Adrenal gland (tissue), 5 donors: ENCODE measurements at regions not wholly inside any gene's neighbourhood (a gene's known extent, or its start where the extent isn't known, plus 50 kb on each side); places are given as distances from the start of the nearest gene placed in this dataset.

Experiments
- CTCF ChIP-seq, 6 experiments: fragments of 450-650 bp in 4 of 6; fragments of 200-600 bp in 2 of 6; sonication (generic) in 1 of 6; IDR thresholded peaks; 1 replicate in 5 of 6; 2 replicates in 1 of 6; pipeline versions ENCODE4 v1.5.1 to v1.8.0; 2016 to 2021; ENCODE audit warnings: antibody characterized with exemption in 6 of 6, mild to moderate bottlenecking in 2 of 6, moderate library complexity in 1 of 6
- POLR2A ChIP-seq, 2 donors: fragments of 450-650 bp; IDR thresholded peaks; one replicate each; pipeline ENCODE4 v1.6.1; 2017; ENCODE audit warnings: antibody characterized with exemption in 2 of 2, mild to moderate bottlenecking in 2 of 2, moderate library complexity in 1 of 2
- donor health status: DM: no; HTN: no; CAD: no.

- TF ChIP-seq CTCF (IDR thresholded peaks at IDR 0.05): no peak
- TF ChIP-seq POLR2A (IDR thresholded peaks at IDR 0.05): no peak
Measured at GRCh38 chr20:11445161-11445560, 472.5 kb upstream of the BTBD3 start.
